ENCODE measurements at regions not wholly inside any gene's neighbourhood (a gene's known extent, or its start where the extent isn't known, plus 50 kb on each side); places are given as distances from the start of the nearest gene placed in this dataset.

DNA sequence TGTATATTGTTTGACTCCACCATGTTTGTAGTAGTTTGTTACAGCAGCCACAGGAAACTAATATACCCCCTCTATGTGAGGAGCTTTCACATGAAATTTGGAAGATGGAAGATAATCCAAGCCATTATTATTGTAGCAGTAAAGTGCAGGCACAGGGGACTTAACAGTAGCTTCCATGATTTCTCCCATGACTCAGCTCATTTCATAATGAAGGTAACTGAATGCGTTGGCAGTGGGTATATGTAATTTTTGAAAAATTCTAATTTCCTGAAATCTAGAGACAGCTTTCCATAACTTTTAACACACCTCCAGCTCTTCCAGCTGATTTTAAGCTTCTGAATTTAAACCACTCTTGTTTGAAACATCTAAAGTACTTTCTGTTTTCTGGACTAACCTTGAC, 181.2 kb downstream of the NR4A2 start:
- CTCF ChIA-PET, result no interaction called here

DNA sequence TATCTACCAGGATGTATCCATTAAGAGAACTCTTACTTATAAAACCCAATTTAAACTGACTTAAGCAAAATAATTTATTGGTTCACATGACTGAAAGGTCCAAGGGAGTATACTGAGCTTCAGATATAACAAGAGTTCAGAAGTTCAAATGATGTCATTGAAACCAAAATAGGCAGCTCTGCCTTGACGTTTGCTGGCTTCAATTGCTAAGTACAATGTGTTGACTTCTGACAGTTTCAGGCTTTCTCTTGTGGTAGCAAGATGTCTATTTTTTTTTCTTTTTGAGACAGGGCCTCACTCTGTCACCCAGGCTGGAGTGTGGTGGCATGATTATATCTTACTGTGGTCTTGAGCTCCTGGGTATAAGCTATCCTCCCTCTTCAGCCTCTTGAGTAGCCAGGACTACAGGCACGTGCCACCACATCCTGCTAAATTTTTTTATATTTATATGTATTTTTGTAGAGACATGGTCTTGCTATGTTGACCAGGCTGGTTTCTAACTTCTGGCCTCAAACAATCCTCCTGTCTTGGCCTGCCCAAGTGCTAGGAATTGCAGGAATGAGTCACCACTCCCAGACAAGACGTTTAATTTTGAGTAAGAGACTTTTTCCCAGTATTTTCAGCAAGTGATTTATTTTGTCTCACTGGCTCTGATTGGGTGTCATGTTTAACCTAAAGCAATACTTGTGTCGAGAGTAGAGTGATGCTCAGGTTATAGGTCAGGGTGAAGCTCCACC, 184.8 kb downstream of the NR4A2 start:
- ChIA-PET POLR2A (no interaction called here), CTCF (no interaction called here)
- TF ChIP-seq SUZ12 (IDR thresholded peaks at IDR 0.05) (no peak), SP1 (IDR thresholded peaks at IDR 0.05) (no peak), ELF4 (IDR thresholded peaks at IDR 0.05) (no peak), BHLHE40 (IDR thresholded peaks at IDR 0.05; ENCODE audit: borderline replicate concordance) (no peak), FOXA1 (IDR thresholded peaks at IDR 0.05) (no peak), CTBP1 (IDR thresholded peaks at IDR 0.05; ENCODE audit: borderline replicate concordance) (no peak), L3MBTL2 (conservative IDR thresholded peaks at IDR 0.05) (no peak), TARDBP (IDR thresholded peaks at IDR 0.05) (no peak), LEF1 (IDR thresholded peaks at IDR 0.05; ENCODE audit: borderline replicate concordance) (no peak), ZNF384 (IDR thresholded peaks at IDR 0.05) (no peak), FOXM1 (IDR thresholded peaks at IDR 0.05; ENCODE audit: borderline replicate concordance) (no peak)
- TF ChIP-seq, protein P1, sequence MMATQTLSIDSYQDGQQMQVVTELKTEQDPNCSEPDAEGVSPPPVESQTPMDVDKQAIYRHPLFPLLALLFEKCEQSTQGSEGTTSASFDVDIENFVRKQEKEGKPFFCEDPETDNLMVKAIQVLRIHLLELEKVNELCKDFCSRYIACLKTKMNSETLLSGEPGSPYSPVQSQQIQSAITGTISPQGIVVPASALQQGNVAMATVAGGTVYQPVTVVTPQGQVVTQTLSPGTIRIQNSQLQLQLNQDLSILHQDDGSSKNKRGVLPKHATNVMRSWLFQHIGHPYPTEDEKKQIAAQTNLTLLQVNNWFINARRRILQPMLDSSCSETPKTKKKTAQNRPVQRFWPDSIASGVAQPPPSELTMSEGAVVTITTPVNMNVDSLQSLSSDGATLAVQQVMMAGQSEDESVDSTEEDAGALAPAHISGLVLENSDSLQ (IDR thresholded peaks at IDR 0.05), result no peak
- DNase-seq (ENCODE audit: extremely low spot score), result no peak

More for the DNA sequence above, 181.2 kb downstream of the NR4A2 start:
- POLR2A ChIA-PET, result no interaction called here
- TF ChIP-seq HDGF (IDR thresholded peaks at IDR 0.05; ENCODE audit: borderline replicate concordance) (no peak), FOXA1 (IDR thresholded peaks at IDR 0.05) (no peak), ZNF384 (IDR thresholded peaks at IDR 0.05) (no peak), L3MBTL2 (conservative IDR thresholded peaks at IDR 0.05) (no peak), FOXK2 (IDR thresholded peaks at IDR 0.05) (no peak)
- DNase-seq (ENCODE audit: extremely low spot score), result no peak

DNA sequence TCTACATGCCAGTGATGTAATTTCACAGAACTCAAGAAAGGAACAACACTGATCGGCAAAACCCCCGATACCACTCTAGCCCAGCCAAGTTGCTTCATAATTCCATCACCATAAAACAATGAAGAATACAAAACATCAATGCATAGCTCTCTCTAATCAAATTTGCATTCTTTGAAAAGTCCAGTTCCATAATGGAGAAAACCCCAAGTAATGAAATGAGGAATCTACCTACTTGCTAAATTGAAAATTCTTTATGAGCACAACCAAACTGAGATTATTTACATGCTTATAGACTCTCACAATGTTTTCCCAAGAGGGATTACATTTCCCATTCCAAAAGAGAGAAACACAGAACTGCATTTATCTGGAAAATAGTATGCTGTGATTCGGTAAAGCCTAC, 186.5 kb downstream of the NR4A2 start:
- no peak for DNase-seq (ENCODE audit: extremely low spot score)
- ChIA-PET POLR2A (no interaction called here), CTCF (no interaction called here)
- no peak for TF ChIP-seq FOXA1 (IDR thresholded peaks at IDR 0.05)
- no peak for TF ChIP-seq ELF4 (IDR thresholded peaks at IDR 0.05)
- no peak for TF ChIP-seq HDGF (IDR thresholded peaks at IDR 0.05; ENCODE audit: borderline replicate concordance)
- no peak for TF ChIP-seq SUZ12 (IDR thresholded peaks at IDR 0.05)
- no peak for TF ChIP-seq LEF1 (IDR thresholded peaks at IDR 0.05; ENCODE audit: borderline replicate concordance)
- TF ChIP-seq NFRKB (IDR thresholded peaks at IDR 0.05), result no peak
- TF ChIP-seq ARNT (IDR thresholded peaks at IDR 0.05), result no peak
- no peak for TF ChIP-seq ZNF384 (IDR thresholded peaks at IDR 0.05)
- TF ChIP-seq L3MBTL2 (conservative IDR thresholded peaks at IDR 0.05), result no peak
- TF ChIP-seq TARDBP (IDR thresholded peaks at IDR 0.05), result no peak
- TF ChIP-seq CTBP1 (IDR thresholded peaks at IDR 0.05; ENCODE audit: borderline replicate concordance), result no peak
- TF ChIP-seq FOXK2 (IDR thresholded peaks at IDR 0.05), result no peak

DNA sequence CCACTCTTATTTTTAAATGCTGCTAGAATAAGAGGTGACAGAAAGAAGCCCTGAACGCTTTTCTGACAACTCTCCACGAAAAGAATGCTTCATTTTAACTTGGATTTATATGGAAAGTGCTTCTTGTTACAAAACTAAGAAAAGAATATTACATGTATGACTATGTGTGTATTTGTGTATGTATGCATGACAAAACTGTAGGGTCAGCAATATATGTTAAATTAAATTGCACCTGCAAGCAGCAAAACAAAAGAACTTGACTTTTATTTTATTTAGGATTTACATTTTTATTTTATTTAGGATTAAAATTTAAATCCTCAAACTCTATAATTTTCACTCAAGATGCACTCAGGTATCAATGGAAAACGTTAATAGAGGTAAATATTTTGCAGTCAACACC, 187.1 kb downstream of the NR4A2 start:
- ChIA-PET CTCF (no interaction called here), POLR2A (no interaction called here)
- TF ChIP-seq FOXA1 (IDR thresholded peaks at IDR 0.05) (no peak), BHLHE40 (IDR thresholded peaks at IDR 0.05; ENCODE audit: borderline replicate concordance) (no peak), ZNF384 (IDR thresholded peaks at IDR 0.05) (no peak), FOXM1 (IDR thresholded peaks at IDR 0.05; ENCODE audit: borderline replicate concordance) (no peak), ARNT (IDR thresholded peaks at IDR 0.05) (no peak), FOXK2 (IDR thresholded peaks at IDR 0.05) (no peak), SP1 (IDR thresholded peaks at IDR 0.05) (no peak), NFRKB (IDR thresholded peaks at IDR 0.05) (no peak), LEF1 (IDR thresholded peaks at IDR 0.05; ENCODE audit: borderline replicate concordance) (no peak), TARDBP (IDR thresholded peaks at IDR 0.05) (no peak), ELF4 (IDR thresholded peaks at IDR 0.05) (no peak), CTBP1 (IDR thresholded peaks at IDR 0.05; ENCODE audit: borderline replicate concordance) (no peak), SUZ12 (IDR thresholded peaks at IDR 0.05) (no peak), HDGF (IDR thresholded peaks at IDR 0.05; ENCODE audit: borderline replicate concordance) (no peak), L3MBTL2 (conservative IDR thresholded peaks at IDR 0.05) (no peak)
- TF ChIP-seq, protein P1 (IDR thresholded peaks at IDR 0.05), result no peak
- no peak for DNase-seq (ENCODE audit: extremely low spot score)

DNA sequence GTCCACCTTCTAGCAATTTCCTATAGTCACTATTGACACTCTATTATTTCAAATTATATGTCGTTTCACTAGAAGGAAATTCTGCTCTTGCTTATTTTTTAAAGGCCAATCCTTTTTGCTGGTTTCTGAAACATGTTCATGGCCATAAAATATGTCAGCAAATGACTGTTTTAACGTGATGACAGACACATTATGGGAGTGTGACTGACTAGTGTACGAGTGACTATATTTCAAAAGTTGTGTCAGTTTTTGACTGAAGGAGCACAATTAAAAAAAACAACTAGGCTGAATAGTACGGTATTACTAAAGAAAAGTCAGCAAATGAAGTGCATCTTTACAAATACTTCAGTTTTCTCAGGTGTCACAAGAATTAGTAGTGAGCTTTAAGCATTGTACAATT, 196.0 kb downstream of the NR4A2 start:
- ChIA-PET POLR2A (no interaction called here), CTCF (no interaction called here)
- no peak for DNase-seq (ENCODE audit: extremely low spot score)

DNA sequence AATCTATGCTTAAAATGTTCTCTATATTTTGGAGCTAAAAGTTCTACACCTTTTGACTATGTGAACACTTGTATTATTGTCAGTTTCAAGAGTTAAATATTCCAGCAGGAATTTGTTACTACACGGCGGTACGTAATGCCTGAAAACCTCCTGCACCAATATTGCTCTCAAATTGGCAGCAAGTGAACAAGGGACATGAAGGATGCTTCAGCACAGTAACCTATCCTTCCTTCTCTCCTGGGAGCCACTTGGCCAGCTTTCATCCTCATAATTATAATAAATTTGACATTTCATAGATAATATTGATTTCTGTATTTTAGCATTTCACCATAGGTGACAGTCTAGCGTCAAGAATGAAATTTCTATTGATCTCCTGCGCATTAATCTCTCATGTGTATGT, 197.6 kb downstream of the NR4A2 start:
- CTCF ChIA-PET, result interaction anchor here (0.6 kb wide), 1 partner anchor 144 kb away, joined by 3 read pairs; no protein-coding TSS in a partner anchor
- no peak for TF ChIP-seq FOXA1 (IDR thresholded peaks at IDR 0.05)
- TF ChIP-seq ZNF384 (IDR thresholded peaks at IDR 0.05), result no peak
- no peak for TF ChIP-seq ARNT (IDR thresholded peaks at IDR 0.05)
- no peak for TF ChIP-seq LEF1 (IDR thresholded peaks at IDR 0.05; ENCODE audit: borderline replicate concordance)
- no peak for TF ChIP-seq CTBP1 (IDR thresholded peaks at IDR 0.05; ENCODE audit: borderline replicate concordance)
- TF ChIP-seq FOXM1 (IDR thresholded peaks at IDR 0.05; ENCODE audit: borderline replicate concordance), result no peak
- TF ChIP-seq HDGF (IDR thresholded peaks at IDR 0.05; ENCODE audit: borderline replicate concordance), result no peak
- no peak for TF ChIP-seq FOXK2 (IDR thresholded peaks at IDR 0.05)
- no peak for TF ChIP-seq L3MBTL2 (conservative IDR thresholded peaks at IDR 0.05)
- TF ChIP-seq BHLHE40 (IDR thresholded peaks at IDR 0.05; ENCODE audit: borderline replicate concordance), result no peak
- TF ChIP-seq ELF4 (IDR thresholded peaks at IDR 0.05), result no peak
- no peak for TF ChIP-seq SUZ12 (IDR thresholded peaks at IDR 0.05)
- TF ChIP-seq, protein P1 (IDR thresholded peaks at IDR 0.05), result no peak
- no peak for TF ChIP-seq SP1 (IDR thresholded peaks at IDR 0.05)
- no peak for TF ChIP-seq TARDBP (IDR thresholded peaks at IDR 0.05)
- no peak for TF ChIP-seq NFRKB (IDR thresholded peaks at IDR 0.05)
- DNase-seq (ENCODE audit: extremely low spot score), result no peak
- POLR2A ChIA-PET, result interaction anchor here (1.5 kb wide), 1 partner anchor 207 kb away, joined by 4 read pairs; no protein-coding TSS in a partner anchor

More for the DNA sequence above, 196.0 kb downstream of the NR4A2 start:
- no peak for TF ChIP-seq TARDBP (IDR thresholded peaks at IDR 0.05)
- TF ChIP-seq, protein P1 (IDR thresholded peaks at IDR 0.05), result peak; percentile 89
